ENCODE measurements at regions not wholly inside any gene's neighbourhood (a gene's known extent, or its start where the extent isn't known, plus 50 kb on each side); places are given as distances from the start of the nearest gene placed in this dataset.

DNA sequence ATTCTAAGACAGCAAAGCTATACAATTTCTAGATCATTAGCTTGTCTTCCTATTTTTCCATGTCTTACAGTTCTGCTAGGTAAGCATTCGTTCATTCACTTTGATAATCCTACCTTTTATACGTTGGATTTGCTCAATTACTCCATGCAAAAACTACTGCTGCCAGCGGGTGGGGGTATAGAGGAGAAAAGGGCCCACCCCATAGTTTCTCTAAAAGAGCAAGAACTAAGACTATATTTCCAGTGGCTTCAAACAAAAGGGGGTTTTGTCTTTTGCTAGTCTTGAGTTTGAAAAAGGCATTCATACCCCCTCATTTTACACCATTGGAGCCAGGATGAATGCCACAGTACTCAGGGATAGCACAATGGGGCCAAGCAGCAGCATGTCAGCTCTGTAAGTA, 155.7 kb downstream of the WT1 start:
- Mint-ChIP-seq H3K27ac (peak overlapping the region; percentile 76), H3K36me3 (ENCODE audit: low read depth) (peaks cover 35% of the 10 kb centered on the region), H3K27me3 (ENCODE audit: low read depth, poor library complexity) (peaks cover 7% of the 10 kb centered on the region)

DNA sequence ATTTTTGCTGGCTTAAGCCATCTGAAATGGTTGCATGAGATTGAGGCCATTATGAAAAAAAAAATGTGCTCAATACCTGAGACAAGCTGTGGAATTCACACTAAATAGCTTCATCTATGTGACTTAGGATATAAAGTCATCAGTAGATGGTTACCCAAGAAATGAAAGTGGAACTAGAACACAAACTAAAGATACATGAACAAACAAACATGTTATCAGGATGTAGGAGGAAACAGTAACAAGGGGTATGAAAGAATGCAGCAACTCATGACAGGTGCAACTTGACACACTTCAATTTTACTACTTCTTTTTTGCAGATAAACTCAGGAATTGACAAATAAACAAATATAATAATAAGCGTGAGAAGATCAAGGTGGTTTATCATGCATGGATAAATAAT, 155.0 kb downstream of the WT1 start:
- H3K27ac Mint-ChIP-seq = no peak overlapping the region

More for the DNA sequence above, 155.7 kb downstream of the WT1 start:
- Mint-ChIP-seq H3K4me3 (no peak overlapping the region), H3K4me1 (peaks cover 18% of the 10 kb centered on the region), H3K9me3 (peaks cover 32% of the 10 kb centered on the region)
- peak; percentile 12 for DNase-seq
- peak; percentile 28 for TF ChIP-seq CTCF (IDR thresholded peaks at IDR 0.05)

DNA sequence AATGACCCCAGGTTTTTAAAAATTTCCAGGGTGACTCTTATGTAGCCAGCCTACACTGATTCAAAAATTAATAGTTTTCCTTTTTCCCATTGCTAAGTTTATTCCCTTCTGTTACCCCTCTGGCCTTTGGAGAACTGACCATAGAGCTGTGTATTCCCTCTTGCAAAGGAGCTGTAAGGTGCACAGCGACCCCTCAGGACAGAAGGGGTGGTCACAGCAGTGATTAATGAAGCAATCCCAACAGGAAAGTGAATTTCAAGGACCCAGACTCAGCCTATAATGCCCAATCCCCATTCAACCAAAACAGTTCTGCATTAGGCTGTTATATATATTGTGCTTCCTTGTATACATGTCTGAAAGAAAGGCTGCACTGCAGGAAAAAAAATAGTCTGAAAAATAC, 147.1 kb downstream of the WT1 start:
- Mint-ChIP-seq H3K4me1 (peaks cover 5% of the 10 kb centered on the region), H3K27me3 (ENCODE audit: low read depth, poor library complexity) (peaks cover 4% of the 10 kb centered on the region), H3K27ac (no peak overlapping the region), H3K36me3 (ENCODE audit: low read depth) (peaks cover 68% of the 10 kb centered on the region), H3K9me3 (peaks cover 58% of the 10 kb centered on the region), H3K4me3 (no peak overlapping the region)
- no peak for DNase-seq
- no peak for TF ChIP-seq CTCF (IDR thresholded peaks at IDR 0.05)

More for the DNA sequence above, 155.0 kb downstream of the WT1 start:
- no peak for TF ChIP-seq CTCF (IDR thresholded peaks at IDR 0.05)
- peaks cover 18% of the 10 kb centered on the region for H3K4me1 Mint-ChIP-seq
- peaks cover 7% of the 10 kb centered on the region for H3K27me3 Mint-ChIP-seq (ENCODE audit: low read depth, poor library complexity)
- peaks cover 39% of the 10 kb centered on the region for H3K9me3 Mint-ChIP-seq
- DNase-seq = no peak
- peaks cover 37% of the 10 kb centered on the region for H3K36me3 Mint-ChIP-seq (ENCODE audit: low read depth)
- H3K4me3 Mint-ChIP-seq = no peak overlapping the region

GRCh38 chr11:32289701-32290100, 145.6 kb downstream of the WT1 start:
- no peak for TF ChIP-seq CTCF (IDR thresholded peaks at IDR 0.05)
- Mint-ChIP-seq H3K9me3 (peaks cover 48% of the 10 kb centered on the region), H3K27ac (no peak overlapping the region), H3K36me3 (ENCODE audit: low read depth) (peaks cover 58% of the 10 kb centered on the region), H3K4me1 (peaks cover 7% of the 10 kb centered on the region), H3K4me3 (no peak overlapping the region), H3K27me3 (ENCODE audit: low read depth, poor library complexity) (peaks cover 4% of the 10 kb centered on the region)
- DNase-seq = no peak

- H3K27ac Mint-ChIP-seq = no peak overlapping the region
- H3K4me1 Mint-ChIP-seq = peaks cover 16% of the 10 kb centered on the region
- no peak for TF ChIP-seq CTCF (IDR thresholded peaks at IDR 0.05)
- H3K27me3 Mint-ChIP-seq (ENCODE audit: low read depth, poor library complexity) = peaks cover 4% of the 10 kb centered on the region
- H3K36me3 Mint-ChIP-seq (ENCODE audit: low read depth) = peaks cover 47% of the 10 kb centered on the region
- H3K9me3 Mint-ChIP-seq = peaks cover 37% of the 10 kb centered on the region
- no peak for DNase-seq
- H3K4me3 Mint-ChIP-seq = no peak overlapping the region
Observed at GRCh38 chr11:32290783-32291182, 144.6 kb downstream of the WT1 start.

- Mint-ChIP-seq H3K27me3 (ENCODE audit: low read depth, poor library complexity) (no peaks in the 10 kb centered on the region), H3K4me1 (peaks cover 47% of the 10 kb centered on the region), H3K36me3 (ENCODE audit: low read depth) (peaks cover 21% of the 10 kb centered on the region), H3K27ac (no peak overlapping the region), H3K4me3 (no peak overlapping the region), H3K9me3 (peaks cover 15% of the 10 kb centered on the region)
- peak; percentile 13 for TF ChIP-seq CTCF (IDR thresholded peaks at IDR 0.05)
- DNase-seq = no peak
Observed at GRCh38 chr11:32297611-32298011, 137.7 kb downstream of the WT1 start.

Measured in nephron progenitor cell (in vitro differentiated cells).